ENCODE measurements at regions not wholly inside any gene's neighbourhood (a gene's known extent, or its start where the extent isn't known, plus 50 kb on each side); places are given as distances from the start of the nearest gene placed in this dataset.

DNA sequence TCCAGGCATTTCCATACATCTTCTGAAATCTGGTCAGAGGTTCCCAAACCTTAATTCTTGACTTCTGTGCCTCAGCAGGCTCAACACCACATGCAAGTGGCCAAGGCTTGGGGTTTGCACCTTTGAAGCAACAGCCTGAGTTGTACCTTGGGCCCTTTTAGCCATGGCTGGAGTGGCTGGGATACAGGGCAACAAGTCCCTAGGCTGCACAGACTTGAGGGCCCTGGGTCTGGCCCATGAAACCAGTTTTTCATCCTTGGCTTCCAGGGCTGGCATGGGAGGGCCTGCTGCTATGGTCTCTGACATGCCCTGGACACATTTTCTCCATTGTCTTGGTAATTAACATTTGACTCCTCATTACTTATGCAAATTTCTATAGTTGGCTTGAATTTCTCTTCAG, 988.8 kb upstream of the CNTNAP5 start:
- TF ChIP-seq POLR2A (IDR thresholded peaks at IDR 0.05) (no peak), CTCF (IDR thresholded peaks at IDR 0.05) (no peak)
- Histone ChIP-seq H3K27me3 (no peaks in the 10 kb centered on the region), H3K4me3 (no peak overlapping the region), H3K9me3 (peaks cover 0 to 6% (median 0%) of the 10 kb centered on the region in 3 donors), H3K36me3 (replicated peaks in 1 of 2; ENCODE audit: insufficient read depth in 1 of 2, low read depth in 2 of 2) (no peaks in the 10 kb centered on the region), H3K4me1 (no peaks in the 10 kb centered on the region), H3K27ac (no peak overlapping the region)
- intact Hi-C loops (cut with DNase I) = no loop called here
- no peak for DNase-seq
- ATAC-seq = no peak

DNA sequence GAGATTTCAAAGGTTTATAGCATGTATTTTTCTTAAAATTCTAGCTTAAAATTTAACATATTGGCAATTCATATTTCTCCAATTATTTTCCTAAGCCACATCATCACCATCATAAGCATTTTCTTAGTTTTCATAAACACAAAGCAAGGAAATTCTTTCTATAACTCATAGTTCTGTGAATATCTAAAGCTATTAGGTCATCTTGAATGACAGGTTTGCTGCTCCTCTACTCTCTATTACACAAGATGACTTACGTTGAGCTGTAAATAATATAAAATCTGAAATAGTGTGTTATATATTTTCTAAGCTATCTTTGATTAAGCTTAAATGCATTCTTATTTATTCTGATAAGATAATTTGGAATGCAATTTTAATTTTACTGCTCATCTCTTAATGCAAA, 984.6 kb upstream of the CNTNAP5 start:
- H3K9me3 ChIP-seq = peaks cover 0 to 6% (median 0%) of the 10 kb centered on the region in 3 donors
- intact Hi-C loops (cut with DNase I) = no loop called here
- no peaks in the 10 kb centered on the region for H3K36me3 ChIP-seq (replicated peaks in 1 of 2; ENCODE audit: insufficient read depth in 1 of 2, low read depth in 2 of 2)
- TF ChIP-seq POLR2A (IDR thresholded peaks at IDR 0.05) = no peak
- TF ChIP-seq CTCF (IDR thresholded peaks at IDR 0.05) = no peak
- no peak overlapping the region for H3K27ac ChIP-seq
- ATAC-seq (no peak), DNase-seq (no peak)
- H3K4me3 ChIP-seq = no peak overlapping the region
- H3K4me1 ChIP-seq = no peaks in the 10 kb centered on the region
- no peaks in the 10 kb centered on the region for H3K27me3 ChIP-seq
- WGBS, 2 donors = 57 to 63% methylated on average over 1 of the region's 1 CpG

- intact Hi-C loops (cut with DNase I) = no loop called here
- WGBS, 2 donors = 88 to 89% methylated on average over 1 of the region's 1 CpG
- Histone ChIP-seq H3K4me3 (no peak overlapping the region), H3K27me3 (no peaks in the 10 kb centered on the region), H3K9me3 (no peaks in the 10 kb centered on the region), H3K27ac (no peak overlapping the region), H3K36me3 (replicated peaks in 1 of 2; ENCODE audit: insufficient read depth in 1 of 2, low read depth in 2 of 2) (no peaks in the 10 kb centered on the region), H3K4me1 (no peaks in the 10 kb centered on the region)
- no peak for ATAC-seq
- DNase-seq = no peak
- TF ChIP-seq CTCF (IDR thresholded peaks at IDR 0.05) (no peak), POLR2A (IDR thresholded peaks at IDR 0.05) (no peak)
Measured at GRCh38 chr2:123043458-123043857, 981.6 kb upstream of the CNTNAP5 start.

DNA sequence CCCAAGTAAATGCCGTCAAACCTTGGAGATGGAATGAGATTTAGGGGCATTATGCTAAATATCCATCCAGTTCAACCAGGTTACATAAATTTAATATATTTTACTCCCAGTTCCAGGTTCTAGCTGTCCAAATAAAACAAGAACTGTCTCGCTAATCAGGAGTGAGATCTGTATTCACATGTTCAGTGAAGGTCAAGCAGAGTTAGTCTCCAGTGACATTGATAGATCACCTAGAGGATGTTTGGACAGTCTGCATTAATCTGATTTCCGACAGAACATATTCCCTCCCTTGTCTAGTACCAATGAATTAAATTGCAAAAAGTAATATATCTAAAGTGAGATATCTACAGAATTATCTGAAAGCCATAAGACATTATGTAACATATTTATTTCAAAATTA, 979.4 kb upstream of the CNTNAP5 start:
- no peaks in the 10 kb centered on the region for H3K9me3 ChIP-seq
- intact Hi-C loops (cut with DNase I) = no loop called here
- no peak overlapping the region for H3K4me3 ChIP-seq
- 40 to 46% methylated on average over 3 of the region's 3 CpGs for WGBS, 2 donors
- no peaks in the 10 kb centered on the region for H3K27me3 ChIP-seq
- no peaks in the 10 kb centered on the region for H3K4me1 ChIP-seq
- no peak for ATAC-seq
- H3K27ac ChIP-seq = no peak overlapping the region
- H3K36me3 ChIP-seq (replicated peaks in 1 of 2; ENCODE audit: insufficient read depth in 1 of 2, low read depth in 2 of 2) = no peaks in the 10 kb centered on the region
- TF ChIP-seq CTCF (IDR thresholded peaks at IDR 0.05) (no peak), POLR2A (IDR thresholded peaks at IDR 0.05) (no peak)
- no peak for DNase-seq

GRCh38 chr2:123047186-123047585, 977.9 kb upstream of the CNTNAP5 start:
- Histone ChIP-seq H3K27ac (no peak overlapping the region), H3K27me3 (no peaks in the 10 kb centered on the region), H3K4me1 (no peaks in the 10 kb centered on the region), H3K9me3 (no peaks in the 10 kb centered on the region), H3K36me3 (replicated peaks in 1 of 2; ENCODE audit: insufficient read depth in 1 of 2, low read depth in 2 of 2) (no peaks in the 10 kb centered on the region), H3K4me3 (no peak overlapping the region)
- ATAC-seq = no peak
- no peak for TF ChIP-seq POLR2A (IDR thresholded peaks at IDR 0.05)
- TF ChIP-seq CTCF (IDR thresholded peaks at IDR 0.05) = no peak
- no peak for DNase-seq
- intact Hi-C loops (cut with DNase I) = no loop called here

Data from body of pancreas (tissue), 4 donors.